ENCODE measurements at regions not wholly inside any gene's neighbourhood (a gene's known extent, or its start where the extent isn't known, plus 50 kb on each side); places are given as distances from the start of the nearest gene placed in this dataset.

DNA sequence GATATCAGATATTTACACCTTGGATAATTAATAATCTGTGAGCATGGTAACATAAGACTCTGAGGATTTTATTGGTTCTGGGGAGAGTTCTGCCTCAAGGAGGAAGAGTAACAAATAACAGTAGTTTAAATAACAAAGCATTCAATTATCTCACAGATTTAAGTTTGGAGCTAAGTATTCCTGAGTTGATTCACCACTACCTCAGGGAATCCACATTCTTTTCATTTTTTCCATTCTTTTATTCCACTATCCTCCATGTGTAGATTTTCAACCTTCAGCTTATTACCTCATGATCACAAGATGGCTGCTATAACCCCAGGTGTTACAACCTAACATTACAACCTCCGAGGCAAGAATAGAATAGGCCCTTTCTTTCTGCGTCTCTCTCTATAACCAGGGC is 252.2 kb upstream of the TOX3 start:
- no peak overlapping the region for H3K14ac ChIP-seq (ENCODE audit: insufficient read length)
- H3K23me2 ChIP-seq (ENCODE audit: low read depth, low read length), result no peaks in the 10 kb centered on the region
- H3K9me3 ChIP-seq (ENCODE audit: insufficient read depth in 2 of 2, low read depth in 1 of 2, low read length in 1 of 2), result peaks cover 7 to 12% of the 10 kb centered on the region in 2 experiments; a peak in 3 of 4 replicates
- DNase-seq (ENCODE audit: low read depth in 1 of 2, low spot score in 2 of 2) (no peak), FAIRE-seq (no peak)
- H3K18ac ChIP-seq (ENCODE audit: extremely low read depth, low read length), result 0 out of 2 replicates have a peak overlapping the region, but pooled peaks have one; percentile 42
- H3K23ac ChIP-seq (ENCODE audit: insufficient read length), result no peak overlapping the region
- no peak overlapping the region for H3K9ac ChIP-seq (replicated peaks in 1 of 4; ENCODE audit: extremely low read depth in 1 of 4, low read depth in 3 of 4, low read length in 3 of 4)
- peak overlapping the region; percentile 58 for H4K91ac ChIP-seq (replicated peaks; ENCODE audit: insufficient read length, low read length)
- ChIA-PET CTCF (ENCODE audit: partially characterized antibody) (no interaction called here), POLR2A (ENCODE audit: partially characterized antibody) (no interaction called here)
- H3K27ac ChIP-seq (ENCODE audit: low read depth, low read length), result no peak overlapping the region
- no peak overlapping the region for H4K8ac ChIP-seq (ENCODE audit: extremely low read depth, insufficient read depth, low read length)
- no peak overlapping the region for H3K56ac ChIP-seq (replicated peaks; ENCODE audit: insufficient read length, low read depth, low read length)
- no peak overlapping the region for H2BK15ac ChIP-seq (ENCODE audit: low read length)
- H3K79me1 ChIP-seq (ENCODE audit: low read depth, low read length), result no peaks in the 10 kb centered on the region
- TF ChIP-seq YY1 (IDR thresholded peaks at IDR 0.05; ENCODE audit: low read depth, low read length), result 0 out of 2 replicates have a peak, but pooled peaks have one; percentile 46
- no peak for TF ChIP-seq FOSL1 (IDR thresholded peaks at IDR 0.05; ENCODE audit: insufficient read depth, low read depth, low read length)
- 0 out of 8 replicates have a peak, but pooled peaks cover 0 to 5% (median 0%) of the 10 kb centered on the region in 4 experiments for H3K36me3 ChIP-seq (ENCODE audit: control insufficient read depth in 2 of 4, insufficient read depth in 4 of 4, low read length in 3 of 4)
- H2BK5ac ChIP-seq (ENCODE audit: low read depth, low read length), result 0 out of 2 replicates have a peak overlapping the region, but pooled peaks have one; percentile 89
- H4K20me1 ChIP-seq (replicated peaks in 1 of 2; ENCODE audit: control insufficient read depth in 1 of 2, insufficient read depth in 2 of 2, low read length in 2 of 2), result no peaks in the 10 kb centered on the region
- no peak overlapping the region for H2AFZ ChIP-seq (ENCODE audit: low read length)
- peak overlapping the region; percentile 82; the same call in 1 of the 2 replicates for H2BK12ac ChIP-seq (ENCODE audit: low read depth, low read length)
- H3K4ac ChIP-seq (replicated peaks; ENCODE audit: insufficient read length, low read depth, low read length), result no peak overlapping the region
- peaks cover 0 to 12% (median 4%) of the 10 kb centered on the region in 4 experiments; a peak in 4 of 7 replicates for H3K4me1 ChIP-seq (replicated peaks in 1 of 4; ENCODE audit: control insufficient read depth in 3 of 4, insufficient read depth in 4 of 4, low read length in 3 of 4)
- H3K4me2 ChIP-seq (ENCODE audit: insufficient read depth in 1 of 2, low read depth in 2 of 2, low read length in 2 of 2), result peak overlapping the region in 1 of 2 experiments; percentile 7; a peak in 1 of 4 replicates
- H3K27me3 ChIP-seq (replicated peaks in 1 of 4; ENCODE audit: control insufficient read depth in 3 of 4, extremely low read depth in 1 of 4, insufficient read depth in 3 of 4, low read length in 3 of 4), result no peaks in the 10 kb centered on the region
- no peaks in the 10 kb centered on the region for H3K79me2 ChIP-seq (ENCODE audit: control insufficient read depth in 1 of 2, insufficient read depth in 2 of 2, low read length in 2 of 2)
- H3K4me3 ChIP-seq (ENCODE audit: extremely low read depth in 1 of 4, insufficient read depth in 2 of 4, low read depth in 3 of 4, low read length in 4 of 4), result no peak overlapping the region
- 74% methylated on average over 2 of the region's 2 CpGs; no CpG with 5 or more reads in 1 of the 2 experiments for WGBS, 2 experiments (ENCODE audit: extremely low coverage in 1 of 2, insufficient coverage in 1 of 2, insufficient read length in 1 of 2, insufficient replicate concordance in 2 of 2, low coverage in 1 of 2, low lambda C conversion rate in 2 of 2, missing lambda C conversion rate in 1 of 2)
- H4K5ac ChIP-seq (ENCODE audit: insufficient read length, low read depth, low read length), result no peak overlapping the region
- H2AK5ac ChIP-seq (ENCODE audit: low read depth, low read length), result no peak overlapping the region
- H2BK120ac ChIP-seq (replicated peaks; ENCODE audit: low read depth, low read length), result no peak overlapping the region
- peak overlapping the region; percentile 11; the same call in 1 of the 2 replicates for H2BK20ac ChIP-seq (ENCODE audit: low read length)
